Endothelial cell of umbilical vein (primary cell): ENCODE measurements at regions not wholly inside any gene's neighbourhood (a gene's known extent, or its start where the extent isn't known, plus 50 kb on each side); places are given as distances from the start of the nearest gene placed in this dataset.

Experiments
- BruUV-seq: library from RNA; stranded (reverse); fragments of 400-500 nt; replicated peaks from 2 replicates; lab custom pipeline; 2021; lab: Mats Ljungman, UMichigan
- CTCF ChIA-PET: fragments of 300-600, 350-600 bp; sonication (Branson Sonifier 250); formaldehyde crosslinking; loops from one replicate; lab custom pipeline; 2021; ENCODE audit warnings: antibody characterized with exemption, inconsistent platforms; lab: Charles Lee
- POLR2A ChIA-PET: fragments of 300-600, 350-600 bp; sonication (Branson Sonifier 250); formaldehyde crosslinking; loops from one replicate; lab custom pipeline; 2021; ENCODE audit warnings: antibody characterized with exemption, inconsistent platforms; lab: Charles Lee
- DNase-seq: peaks from one replicate; pipeline ENCODE4 v3.0.0-alpha.2; 2011; ENCODE audit warnings: low read depth, low spot score
- FAIRE-seq: peaks from 2 replicates; lab custom pipeline; 2011; peaks lifted over from hg19 to GRCh38; lab: Jason Lieb, UNC
- H2AFZ ChIP-seq: 2 replicates; pipeline ENCODE4 v1.6.0; 2012; ENCODE audit warnings: low read depth, low read length, control low read depth, inconsistent platforms
- H3K27ac ChIP-seq: 2 replicates; pipeline ENCODE4 v1.5.1; 2011; ENCODE audit warnings: low read depth, mild to moderate bottlenecking, control low read depth, low read length, moderate library complexity; ENCODE audit not compliant: insufficient read depth
- H3K27me3 ChIP-seq, 2 experiments: 2 replicates each; pipeline versions ENCODE4 v1.6.0 to v1.6.1; 2011; ENCODE audit warnings: low read length in 2 of 2, mixed read lengths in 1 of 2; ENCODE audit not compliant: control insufficient read depth in 2 of 2, insufficient read depth in 2 of 2
- H3K36me3 ChIP-seq, 2 experiments: 2 replicates in 1 of 2; 3 replicates in 1 of 2; pipeline ENCODE4 v1.5.1; 2011; ENCODE audit warnings: low read length in 2 of 2, mild to moderate bottlenecking in 1 of 2, moderate library complexity in 1 of 2; ENCODE audit not compliant: control insufficient read depth in 2 of 2, insufficient read depth in 2 of 2; ENCODE audit errors: extremely low read depth in 1 of 2
- H3K4me1 ChIP-seq: 3 replicates; pipeline ENCODE4 v1.5.1; 2011; ENCODE audit warnings: mild to moderate bottlenecking, low read length; ENCODE audit not compliant: control insufficient read depth, insufficient read depth; ENCODE audit errors: extremely low read depth
- H3K4me2 ChIP-seq: 2 replicates; pipeline ENCODE4 v1.6.1; 2011; ENCODE audit warnings: low read length, control low read depth, mixed read lengths; ENCODE audit not compliant: insufficient read depth
- H3K4me3 ChIP-seq, 3 experiments: fragments of 200-600 bp in 1 of 3; sonication (generic), shearing (Covaris generic) in 1 of 3; replicated peaks in 1 of 3; 2 replicates each; pipeline ENCODE4 v1.5.1; 2011 to 2016; ENCODE audit warnings: control low read depth in 3 of 3, low read length in 3 of 3, mild to moderate bottlenecking in 2 of 3, inconsistent platforms in 1 of 3, low read depth in 1 of 3, moderate library complexity in 1 of 3; ENCODE audit not compliant: insufficient read depth in 1 of 3
- H3K79me2 ChIP-seq: 2 replicates; pipeline ENCODE4 v1.6.0; 2012; ENCODE audit warnings: low read length, inconsistent platforms; ENCODE audit not compliant: control insufficient read depth, insufficient read depth
- H3K9ac ChIP-seq: replicated peaks from 2 replicates; pipeline ENCODE3; 2011; ENCODE audit warnings: low read length, control low read depth; ENCODE audit not compliant: insufficient read depth; ENCODE audit errors: extremely low read depth
- H3K9me1 ChIP-seq: replicated peaks from 3 replicates; pipeline ENCODE4 v1.6.0; 2011; ENCODE audit warnings: mild to moderate bottlenecking, low read length; ENCODE audit not compliant: control insufficient read depth, insufficient read depth; ENCODE audit errors: extremely low read depth
- H3K9me3 ChIP-seq: replicated peaks from 2 replicates; pipeline ENCODE4 v1.5.1; 2012; ENCODE audit warnings: low read length, inconsistent platforms; ENCODE audit not compliant: control insufficient read depth, insufficient read depth
- H4K20me1 ChIP-seq: replicated peaks from 2 replicates; pipeline ENCODE3; 2011; ENCODE audit warnings: mild to moderate bottlenecking, low read length; ENCODE audit not compliant: control insufficient read depth, insufficient read depth; ENCODE audit errors: extremely low read depth
- EZH2 ChIP-seq: IDR thresholded peaks from 2 replicates; pipeline ENCODE4 v1.6.1; 2012; ENCODE audit warnings: borderline replicate concordance, low read depth, mild to moderate bottlenecking, moderate library complexity, low read length, inconsistent platforms; ENCODE audit not compliant: severe bottlenecking
- FOS ChIP-seq: IDR thresholded peaks from 2 replicates; pipeline ENCODE4 v1.6.1; 2011; ENCODE audit warnings: mild to moderate bottlenecking, low read length, moderate library complexity, borderline replicate concordance; ENCODE audit not compliant: insufficient read depth
- GATA2 ChIP-seq: IDR thresholded peaks from 2 replicates; pipeline ENCODE4 v1.7.0; 2011; ENCODE audit warnings: low read depth, mild to moderate bottlenecking, moderate library complexity, mixed read lengths, low read length; ENCODE audit not compliant: insufficient read length, insufficient read depth
- JUN ChIP-seq: IDR thresholded peaks from 2 replicates; pipeline ENCODE4 v1.6.1; 2011; ENCODE audit warnings: borderline replicate concordance, low read depth; ENCODE audit not compliant: insufficient read length, insufficient read depth
- MYC ChIP-seq: IDR thresholded peaks from one replicate; pipeline ENCODE4 v1.6.1; 2011; ENCODE audit warnings: mild to moderate bottlenecking, low read depth, low read length
- POLR2A ChIP-seq: IDR thresholded peaks from 2 replicates; pipeline ENCODE4 v1.6.1; 2012; ENCODE audit warnings: low read depth, mild to moderate bottlenecking, control low read depth, low read length
- POLR2AphosphoS5 ChIP-seq: IDR thresholded peaks from 2 replicates; pipeline ENCODE4 v1.6.1; 2012; ENCODE audit warnings: low read depth, mild to moderate bottlenecking, control low read depth, low read length, moderate library complexity; ENCODE audit not compliant: insufficient read depth
- dilution Hi-C: fragments of 300-500 bp; cut with MboI; formaldehyde crosslinking; loops from one replicate; pipeline ENCODE4 v1.15.0; 2019; ENCODE audit warnings: low sequenced_read_pairs; ENCODE audit not compliant: extremely low pct_ligation_motif_present
- intact Hi-C: fragments of 100-400 bp; cut with micrococcal nuclease; formaldehyde crosslinking; loops from one replicate; pipeline ENCODE4 v1.10.0; 2022
- TF ChIP-seq, protein P1 (sequence below): IDR thresholded peaks from 2 replicates; pipeline ENCODE4 v1.6.1; 2011; ENCODE audit not compliant: insufficient read depth, insufficient read length
- TF ChIP-seq, protein P2 (sequence below), 2 donors: IDR thresholded peaks; 1 replicate in 1 of 2; 2 replicates in 1 of 2; pipeline ENCODE4 v1.5.1; 2011; ENCODE audit warnings: low read length in 2 of 2, mild to moderate bottlenecking in 2 of 2, moderate library complexity in 2 of 2, control low read depth in 1 of 2, inconsistent platforms in 1 of 2, low read depth in 1 of 2; ENCODE audit not compliant: insufficient read depth in 1 of 2; ENCODE audit errors: extremely low read depth in 1 of 2

DNA sequence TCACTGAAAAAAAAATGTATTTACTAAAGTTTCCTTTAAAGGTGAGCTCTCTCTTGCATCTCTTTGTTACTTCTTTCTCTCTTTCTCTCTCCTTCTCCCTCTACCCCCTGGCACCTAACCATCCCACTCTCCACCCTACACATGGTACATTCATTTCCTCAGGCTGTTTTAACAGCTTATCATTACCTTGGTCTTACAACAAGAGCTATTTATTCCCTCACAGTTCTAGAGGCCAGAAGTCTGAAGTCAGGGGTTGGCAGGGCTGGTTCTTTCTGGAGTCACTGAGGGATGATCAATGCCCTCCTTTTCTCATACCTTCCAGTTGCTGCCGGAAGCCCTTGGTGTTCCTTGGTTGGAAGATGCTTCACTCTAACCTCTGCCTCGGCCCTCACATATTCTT is 91.1 kb upstream of the DSCAM start:
- H3K9me3 ChIP-seq = peaks cover 10% of the 10 kb centered on the region
- no TSS peak for BruUV-seq
- no peak overlapping the region for H3K9ac ChIP-seq
- no peak for FAIRE-seq
- H4K20me1 ChIP-seq = no peaks in the 10 kb centered on the region
- H2AFZ ChIP-seq = no peak overlapping the region
- TF ChIP-seq POLR2AphosphoS5 (no peak), EZH2 (no peak), POLR2A (no peak), MYC (no peak), GATA2 (no peak), FOS (no peak), JUN (no peak)
- TF ChIP-seq, protein P1, sequence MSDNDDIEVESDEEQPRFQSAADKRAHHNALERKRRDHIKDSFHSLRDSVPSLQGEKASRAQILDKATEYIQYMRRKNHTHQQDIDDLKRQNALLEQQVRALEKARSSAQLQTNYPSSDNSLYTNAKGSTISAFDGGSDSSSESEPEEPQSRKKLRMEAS = no peak
- TF ChIP-seq, protein P2, sequence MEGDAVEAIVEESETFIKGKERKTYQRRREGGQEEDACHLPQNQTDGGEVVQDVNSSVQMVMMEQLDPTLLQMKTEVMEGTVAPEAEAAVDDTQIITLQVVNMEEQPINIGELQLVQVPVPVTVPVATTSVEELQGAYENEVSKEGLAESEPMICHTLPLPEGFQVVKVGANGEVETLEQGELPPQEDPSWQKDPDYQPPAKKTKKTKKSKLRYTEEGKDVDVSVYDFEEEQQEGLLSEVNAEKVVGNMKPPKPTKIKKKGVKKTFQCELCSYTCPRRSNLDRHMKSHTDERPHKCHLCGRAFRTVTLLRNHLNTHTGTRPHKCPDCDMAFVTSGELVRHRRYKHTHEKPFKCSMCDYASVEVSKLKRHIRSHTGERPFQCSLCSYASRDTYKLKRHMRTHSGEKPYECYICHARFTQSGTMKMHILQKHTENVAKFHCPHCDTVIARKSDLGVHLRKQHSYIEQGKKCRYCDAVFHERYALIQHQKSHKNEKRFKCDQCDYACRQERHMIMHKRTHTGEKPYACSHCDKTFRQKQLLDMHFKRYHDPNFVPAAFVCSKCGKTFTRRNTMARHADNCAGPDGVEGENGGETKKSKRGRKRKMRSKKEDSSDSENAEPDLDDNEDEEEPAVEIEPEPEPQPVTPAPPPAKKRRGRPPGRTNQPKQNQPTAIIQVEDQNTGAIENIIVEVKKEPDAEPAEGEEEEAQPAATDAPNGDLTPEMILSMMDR (IDR thresholded peaks at IDR 0.05; ENCODE audit: extremely low read depth in 1 of 2, insufficient read depth in 1 of 2, low read depth in 1 of 2, low read length in 2 of 2) = no peak
- no peaks in the 10 kb centered on the region for H3K79me2 ChIP-seq
- POLR2A ChIA-PET = no interaction called here
- no peaks in the 10 kb centered on the region for H3K9me1 ChIP-seq
- H3K4me1 ChIP-seq = no peaks in the 10 kb centered on the region
- no peaks in the 10 kb centered on the region for H3K27me3 ChIP-seq
- no peak overlapping the region for H3K4me2 ChIP-seq
- no peak for DNase-seq
- intact Hi-C loops (no loop called here), dilution Hi-C loops (no loop called here)
- H3K36me3 ChIP-seq = no peaks in the 10 kb centered on the region
- no peak overlapping the region for H3K4me3 ChIP-seq
- no peak overlapping the region for H3K27ac ChIP-seq
- CTCF ChIA-PET = no interaction called here
